Erythroblast (primary cell): ENCODE measurements at regions not wholly inside any gene's neighbourhood (a gene's known extent, or its start where the extent isn't known, plus 50 kb on each side); places are given as distances from the start of the nearest gene placed in this dataset.

Experiments used
- GATA1 ChIP-seq: IDR thresholded peaks from 2 replicates; pipeline ENCODE4 v1.6.1; 2011; ENCODE audit warnings: low read depth, mild to moderate bottlenecking, control low read depth, low read length, moderate library complexity
- POLR2A ChIP-seq: IDR thresholded peaks from 2 replicates; pipeline ENCODE4 v1.6.1; 2011; ENCODE audit warnings: mild to moderate bottlenecking, low read length

DNA sequence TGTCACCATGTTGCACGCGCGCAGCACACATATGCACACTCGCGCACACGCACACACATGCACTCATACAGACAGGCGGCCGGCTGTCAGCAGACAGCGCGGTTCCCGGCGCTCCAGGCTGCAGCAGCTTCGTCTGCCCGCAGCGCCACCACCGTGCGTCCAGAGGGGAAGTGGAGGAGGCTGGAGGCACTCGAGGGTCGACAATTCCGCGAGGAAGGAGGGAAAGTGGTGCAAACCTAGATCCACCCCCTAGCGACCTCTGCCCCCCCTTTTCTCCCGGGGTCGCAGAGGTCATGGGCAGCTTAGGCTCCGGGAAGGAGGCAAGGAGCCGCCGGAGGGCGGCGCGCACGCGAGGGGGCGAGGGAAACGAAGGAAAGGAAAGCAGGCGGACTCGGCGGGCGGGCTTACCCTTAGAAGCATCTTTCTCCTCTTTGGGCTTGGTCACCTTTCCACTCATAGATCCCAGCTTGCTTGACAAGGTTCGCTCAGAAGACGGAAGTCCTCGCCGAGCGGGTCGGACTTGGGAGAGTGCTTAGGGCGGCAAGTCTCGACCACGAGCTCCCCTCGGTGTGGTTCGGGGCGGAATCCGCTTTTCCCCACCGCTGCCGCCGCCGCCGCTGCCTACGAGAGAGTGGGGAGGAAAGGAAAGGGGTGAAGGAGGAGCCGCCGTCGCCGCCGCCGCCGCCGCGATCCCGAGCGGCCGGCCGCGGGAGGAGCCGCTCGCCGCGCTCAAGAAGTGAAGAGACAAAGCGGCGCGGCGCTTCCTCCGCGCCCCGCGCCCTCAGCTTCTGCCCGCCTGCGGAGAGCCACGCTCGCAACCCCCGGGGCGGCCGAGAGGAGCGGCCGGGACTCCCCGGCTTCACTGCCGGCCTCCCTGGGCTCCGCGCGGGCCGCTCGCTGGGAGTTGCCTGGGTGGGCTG lies 326.6 kb upstream of the F9 start:
- TF ChIP-seq POLR2A (no peak), GATA1 (no peak)
